ENCODE measurements at regions not wholly inside any gene's neighbourhood (a gene's known extent, or its start where the extent isn't known, plus 50 kb on each side); places are given as distances from the start of the nearest gene placed in this dataset.

DNA sequence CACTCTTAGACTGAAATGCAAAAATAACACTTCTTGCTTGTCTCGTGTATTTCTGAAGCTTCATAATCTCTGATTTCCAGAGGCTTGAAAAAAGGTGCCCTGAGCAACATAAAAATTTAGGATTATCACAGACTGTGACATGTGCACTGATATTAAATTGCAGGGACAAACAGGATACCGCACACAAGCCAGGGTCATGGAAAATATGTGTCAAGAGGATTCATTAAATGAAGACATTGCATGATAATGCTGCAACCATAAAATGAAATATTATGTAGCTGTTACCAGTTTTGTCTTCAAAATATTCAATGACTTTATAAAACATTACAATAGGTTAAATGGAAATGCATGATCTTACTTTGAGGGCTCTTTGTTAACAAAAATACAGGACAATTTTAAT, 328.0 kb downstream of the KCTD8 start:
- Histone ChIP-seq H4K20me1 (ENCODE audit: low read depth, low read length) (no peaks in the 10 kb centered on the region), H3K4me3 (ENCODE audit: insufficient read depth, low read length, poor library complexity, severe bottlenecking) (no peak overlapping the region), H3K9me2 (replicated peaks; ENCODE audit: insufficient read depth, low read length) (no peaks in the 10 kb centered on the region), H3K9ac (ENCODE audit: low read length) (no peak overlapping the region), H3K36me3 (ENCODE audit: low read length) (no peaks in the 10 kb centered on the region), H3K4me2 (ENCODE audit: low read depth, low read length, poor library complexity, severe bottlenecking) (no peak overlapping the region), H3F3A (ENCODE audit: insufficient read depth) (no peaks in the 10 kb centered on the region), H3K79me2 (ENCODE audit: insufficient read depth, low read length) (no peaks in the 10 kb centered on the region), H3K27ac (ENCODE audit: low read depth, low read length) (no peak overlapping the region), H3K9me3 (ENCODE audit: insufficient read depth, low read length) (no peaks in the 10 kb centered on the region), H2AFZ (ENCODE audit: low read depth, low read length, severe bottlenecking) (no peak overlapping the region), H3K27me3 (ENCODE audit: low read length) (no peaks in the 10 kb centered on the region)
- TF ChIP-seq, protein P1, sequence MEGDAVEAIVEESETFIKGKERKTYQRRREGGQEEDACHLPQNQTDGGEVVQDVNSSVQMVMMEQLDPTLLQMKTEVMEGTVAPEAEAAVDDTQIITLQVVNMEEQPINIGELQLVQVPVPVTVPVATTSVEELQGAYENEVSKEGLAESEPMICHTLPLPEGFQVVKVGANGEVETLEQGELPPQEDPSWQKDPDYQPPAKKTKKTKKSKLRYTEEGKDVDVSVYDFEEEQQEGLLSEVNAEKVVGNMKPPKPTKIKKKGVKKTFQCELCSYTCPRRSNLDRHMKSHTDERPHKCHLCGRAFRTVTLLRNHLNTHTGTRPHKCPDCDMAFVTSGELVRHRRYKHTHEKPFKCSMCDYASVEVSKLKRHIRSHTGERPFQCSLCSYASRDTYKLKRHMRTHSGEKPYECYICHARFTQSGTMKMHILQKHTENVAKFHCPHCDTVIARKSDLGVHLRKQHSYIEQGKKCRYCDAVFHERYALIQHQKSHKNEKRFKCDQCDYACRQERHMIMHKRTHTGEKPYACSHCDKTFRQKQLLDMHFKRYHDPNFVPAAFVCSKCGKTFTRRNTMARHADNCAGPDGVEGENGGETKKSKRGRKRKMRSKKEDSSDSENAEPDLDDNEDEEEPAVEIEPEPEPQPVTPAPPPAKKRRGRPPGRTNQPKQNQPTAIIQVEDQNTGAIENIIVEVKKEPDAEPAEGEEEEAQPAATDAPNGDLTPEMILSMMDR (IDR thresholded peaks at IDR 0.05; ENCODE audit: insufficient read depth, low read length, poor library complexity, severe bottlenecking) = no peak
- no peak for TF ChIP-seq EZH2phosphoT487 (conservative IDR thresholded peaks at IDR 0.05; ENCODE audit: low read length)

DNA sequence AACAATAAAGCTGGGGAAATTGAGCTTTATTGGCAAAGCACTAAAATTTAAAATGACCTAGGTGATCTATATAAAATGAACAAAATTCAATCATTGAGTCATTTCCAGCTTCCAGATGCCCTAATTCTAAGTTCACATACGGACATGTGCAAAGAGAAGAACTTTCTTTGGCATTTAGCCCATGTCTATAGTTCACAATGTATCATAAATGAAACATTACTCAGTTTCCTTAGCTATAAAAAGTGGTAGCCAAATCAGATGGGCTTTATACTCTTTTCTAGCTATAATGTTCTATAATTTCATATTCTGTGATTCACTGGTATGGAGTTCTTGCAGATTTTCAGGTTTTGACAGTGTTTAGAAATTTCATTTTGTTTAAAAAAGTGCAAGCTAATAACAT, 327.4 kb downstream of the KCTD8 start:
- Histone ChIP-seq H3K4me2 (ENCODE audit: low read depth, low read length, poor library complexity, severe bottlenecking) (no peak overlapping the region), H4K20me1 (ENCODE audit: low read depth, low read length) (no peaks in the 10 kb centered on the region), H3K4me3 (ENCODE audit: insufficient read depth, low read length, poor library complexity, severe bottlenecking) (no peak overlapping the region), H3K9me2 (replicated peaks; ENCODE audit: insufficient read depth, low read length) (no peaks in the 10 kb centered on the region), H3F3A (ENCODE audit: insufficient read depth) (no peaks in the 10 kb centered on the region), H3K9ac (ENCODE audit: low read length) (no peak overlapping the region), H3K36me3 (ENCODE audit: low read length) (no peaks in the 10 kb centered on the region), H3K9me3 (ENCODE audit: insufficient read depth, low read length) (no peaks in the 10 kb centered on the region), H2AFZ (ENCODE audit: low read depth, low read length, severe bottlenecking) (no peak overlapping the region), H3K79me2 (ENCODE audit: insufficient read depth, low read length) (no peaks in the 10 kb centered on the region), H3K27me3 (ENCODE audit: low read length) (no peaks in the 10 kb centered on the region), H3K27ac (ENCODE audit: low read depth, low read length) (no peak overlapping the region)
- TF ChIP-seq EZH2phosphoT487 (conservative IDR thresholded peaks at IDR 0.05; ENCODE audit: low read length) = no peak
- TF ChIP-seq, protein P1 (IDR thresholded peaks at IDR 0.05; ENCODE audit: insufficient read depth, low read length, poor library complexity, severe bottlenecking) = no peak

Measured in SU-DHL-6 (cell line).